T1000 (cell line): ENCODE measurements at regions not wholly inside any gene's neighbourhood (a gene's known extent, or its start where the extent isn't known, plus 50 kb on each side); places are given as distances from the start of the nearest gene placed in this dataset.

ENCODE experiments used
- DNase-seq: peaks from one replicate; lab custom pipeline; 2025; ENCODE audit warnings: mixed read lengths; lab: John Stamatoyannopoulos, UW

DNA sequence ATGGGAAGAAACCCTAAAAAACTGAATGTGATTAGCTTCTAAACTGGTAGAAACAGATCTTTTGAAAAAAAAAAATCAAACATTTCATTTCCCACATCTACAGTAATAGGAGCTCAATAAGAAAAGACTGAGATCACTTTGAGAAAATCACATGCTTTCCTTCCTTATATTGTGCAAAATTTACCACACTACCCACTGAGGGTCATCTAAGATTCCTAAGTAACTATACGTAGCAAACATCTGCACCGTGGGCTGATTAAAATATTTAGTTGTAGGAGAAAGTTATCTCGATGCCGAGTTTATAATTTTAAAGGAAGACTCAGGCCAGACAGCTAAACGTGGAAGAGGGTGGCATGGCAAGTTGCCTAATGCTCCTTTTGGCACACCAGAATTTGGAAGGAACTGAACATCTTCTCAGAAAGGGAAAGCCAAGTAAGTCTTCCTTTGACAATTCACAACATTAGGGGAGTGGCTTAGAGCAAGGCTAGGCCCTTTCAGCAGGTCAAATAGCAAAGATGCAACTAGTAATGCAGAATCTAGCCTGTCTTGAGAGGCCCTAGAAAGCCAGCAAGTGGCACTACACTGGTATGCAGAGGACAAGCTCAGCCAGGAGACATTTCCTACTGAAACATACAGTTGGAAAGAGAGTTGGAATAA, 128.0 kb downstream of the TMA16 start:
- DNase-seq: no peak

DNA sequence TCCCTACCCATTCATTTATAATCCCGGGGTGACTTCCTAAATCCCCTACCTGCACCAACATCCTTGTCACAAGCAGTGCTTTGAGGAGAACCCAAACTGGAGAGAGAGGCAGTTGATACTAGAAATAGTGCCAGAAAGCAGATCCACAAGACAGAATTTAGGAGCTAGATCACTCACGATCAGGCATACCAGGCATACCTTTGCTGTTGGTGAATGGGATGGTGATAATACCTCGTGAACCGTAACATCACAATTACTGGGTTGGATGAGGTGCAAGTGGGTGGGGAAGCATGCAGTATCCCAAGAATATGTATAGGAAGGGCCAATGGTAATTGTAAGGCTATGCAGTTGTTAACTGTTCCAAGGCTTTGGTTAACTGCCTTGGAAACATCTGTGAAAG, 129.3 kb downstream of the TMA16 start:
- DNase-seq: no peak

DNA sequence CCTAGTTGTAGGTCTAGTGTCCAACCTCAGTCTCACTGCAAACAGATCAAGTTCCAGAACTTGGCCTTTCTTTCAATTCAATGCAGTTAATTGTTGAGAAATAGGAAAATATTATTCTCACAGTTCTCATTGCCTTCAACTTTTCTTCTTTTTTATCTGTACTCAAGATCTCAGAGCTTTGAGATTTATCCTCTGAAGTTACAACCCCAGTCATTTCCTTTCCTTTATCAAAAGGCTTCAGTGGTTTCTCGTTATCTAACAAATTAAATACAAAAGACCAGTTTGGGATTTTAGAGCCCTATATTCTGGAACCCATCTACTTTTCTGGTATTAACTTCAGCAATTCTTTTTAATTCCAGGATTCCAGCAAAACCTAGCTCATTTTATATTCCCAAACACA, 130.2 kb downstream of the TMA16 start:
- DNase-seq: no peak

DNA sequence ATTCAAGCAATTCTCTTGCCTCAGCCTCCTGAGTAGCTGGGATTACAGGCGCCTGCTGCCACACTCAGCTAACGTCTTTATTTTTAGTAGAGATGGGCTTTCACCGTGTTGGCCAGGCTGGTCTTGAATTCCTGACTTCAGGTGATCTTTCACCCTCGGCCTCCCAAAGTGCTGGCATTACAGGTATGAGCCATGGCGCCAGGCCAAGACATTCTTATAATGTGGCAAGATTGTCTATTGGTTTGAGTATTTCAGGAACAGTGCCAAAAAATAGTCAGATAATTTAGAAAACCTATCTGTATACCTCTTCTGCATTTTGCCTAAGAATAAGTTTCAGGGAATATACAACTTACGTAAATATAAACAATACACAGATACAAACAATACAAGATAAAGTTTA, 136.8 kb downstream of the TMA16 start:
- DNase-seq: no peak

DNA sequence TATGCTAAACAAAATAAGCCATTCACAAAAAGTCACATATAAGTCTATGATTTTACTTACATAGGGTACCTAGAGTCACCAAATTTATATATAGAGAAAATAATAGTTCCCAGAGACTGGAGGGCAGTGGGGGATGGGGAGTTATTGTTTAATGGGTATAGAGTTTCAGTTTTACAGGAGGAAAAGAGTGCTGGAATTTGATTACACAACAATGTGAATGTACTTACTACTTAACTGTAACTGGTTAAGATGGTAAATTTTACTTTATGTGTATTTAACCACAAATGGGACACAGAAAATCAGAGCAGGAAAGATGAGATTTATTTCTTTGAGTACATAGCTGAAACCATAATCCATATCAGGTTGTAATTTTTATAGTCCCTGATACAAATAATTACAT, 144.4 kb downstream of the TMA16 start:
- DNase-seq: no peak

DNA sequence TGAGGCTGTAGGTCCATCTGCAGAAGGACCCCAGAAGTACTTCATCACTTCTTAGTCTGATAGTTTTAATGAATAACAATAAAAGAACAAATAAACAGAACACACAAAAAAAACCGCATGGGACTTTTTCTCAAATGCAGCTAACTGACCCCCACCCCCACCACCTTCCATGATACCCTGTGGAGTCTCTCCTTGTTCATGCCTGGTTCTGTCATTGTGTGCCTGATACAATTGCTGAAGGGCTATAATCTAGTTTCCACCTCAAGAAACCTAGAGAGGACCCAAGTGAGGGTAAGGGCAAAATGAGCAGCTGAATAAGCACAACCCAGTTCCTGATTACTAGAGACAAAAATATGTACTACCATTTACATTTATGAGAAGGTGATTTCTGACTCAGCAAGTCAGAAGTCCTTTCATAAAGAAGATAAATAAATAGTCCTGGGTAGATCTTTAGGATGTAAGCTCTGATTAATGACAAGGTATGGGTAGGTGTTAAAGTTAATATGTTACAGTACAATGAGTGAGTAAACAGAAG, 155.1 kb downstream of the TMA16 start:
- DNase-seq: no peak

DNA sequence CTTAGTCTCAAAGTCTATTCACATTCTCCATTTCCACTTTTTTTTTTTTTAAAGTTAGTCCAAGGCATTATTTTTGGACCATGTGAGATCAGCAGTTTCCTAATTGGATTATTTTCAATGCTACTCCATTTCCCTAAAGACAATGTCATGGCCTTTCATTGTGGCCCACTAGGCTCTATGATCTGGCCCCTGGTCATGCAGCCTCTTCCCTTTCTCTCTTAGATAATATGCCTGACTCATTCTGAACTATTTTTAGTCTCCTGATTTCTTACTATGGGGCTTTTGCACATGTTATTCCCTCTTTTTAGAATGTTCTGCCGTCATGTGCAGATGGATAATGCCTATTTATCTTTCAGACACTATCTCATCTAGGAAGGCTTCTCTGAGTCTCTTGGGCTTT, 157.3 kb downstream of the TMA16 start:
- DNase-seq: no peak

DNA sequence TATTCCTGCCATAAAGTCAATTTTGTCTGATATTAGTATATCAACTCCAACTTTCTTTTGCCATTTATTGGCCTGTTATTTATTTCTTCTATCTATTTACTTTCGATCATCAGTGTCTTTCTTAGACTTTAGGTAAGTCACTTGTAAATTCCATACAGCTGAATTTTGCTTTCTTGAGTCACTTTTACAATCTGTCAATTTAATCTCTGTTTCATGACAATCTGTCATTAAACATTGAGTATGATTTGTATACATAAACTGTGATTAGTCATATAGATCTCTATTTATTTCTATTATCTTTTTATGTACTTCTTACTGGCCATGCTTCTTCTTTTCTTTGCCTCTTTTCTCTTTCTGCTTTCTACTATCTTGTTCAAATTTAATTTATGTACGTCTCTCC, 160.1 kb downstream of the TMA16 start:
- no peak for DNase-seq

DNA sequence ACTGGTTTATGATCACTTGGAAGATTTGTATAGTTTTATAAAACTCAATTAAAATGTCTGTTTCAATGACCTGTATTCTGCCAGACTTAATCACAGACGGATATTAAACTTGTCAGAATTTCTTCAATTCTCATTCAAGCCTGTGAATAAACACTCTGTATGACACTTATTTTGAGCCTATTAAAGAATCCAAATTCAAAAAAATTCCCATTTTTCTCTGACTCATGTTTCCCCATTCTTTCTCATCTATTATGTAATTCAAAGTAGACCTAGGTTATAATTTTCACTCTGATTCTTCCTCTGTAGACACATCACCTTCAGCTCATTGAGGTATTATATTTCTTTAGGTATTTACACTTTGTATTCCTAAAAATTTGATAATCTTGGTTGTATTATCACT, 166.1 kb downstream of the TMA16 start:
- no peak for DNase-seq

DNA sequence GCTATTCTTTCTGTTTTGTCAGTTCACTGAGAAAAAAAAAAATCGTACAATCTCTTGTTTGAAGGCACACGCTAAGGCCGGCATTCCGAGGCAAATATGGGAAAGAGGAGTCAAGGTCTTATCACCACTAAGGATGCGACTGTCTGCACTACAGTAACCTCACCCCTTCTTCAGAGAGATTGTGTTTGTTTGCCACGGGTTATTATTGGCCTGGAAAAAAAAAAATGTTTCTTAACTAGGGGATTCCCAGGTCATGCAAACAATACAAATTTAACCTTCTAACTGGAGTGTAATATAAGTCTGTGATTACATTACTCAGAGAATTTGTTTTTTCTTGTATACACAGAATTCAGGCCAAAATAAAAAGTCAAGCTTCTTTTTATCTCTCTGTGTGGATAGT, 168.3 kb downstream of the TMA16 start:
- no peak for DNase-seq

DNA sequence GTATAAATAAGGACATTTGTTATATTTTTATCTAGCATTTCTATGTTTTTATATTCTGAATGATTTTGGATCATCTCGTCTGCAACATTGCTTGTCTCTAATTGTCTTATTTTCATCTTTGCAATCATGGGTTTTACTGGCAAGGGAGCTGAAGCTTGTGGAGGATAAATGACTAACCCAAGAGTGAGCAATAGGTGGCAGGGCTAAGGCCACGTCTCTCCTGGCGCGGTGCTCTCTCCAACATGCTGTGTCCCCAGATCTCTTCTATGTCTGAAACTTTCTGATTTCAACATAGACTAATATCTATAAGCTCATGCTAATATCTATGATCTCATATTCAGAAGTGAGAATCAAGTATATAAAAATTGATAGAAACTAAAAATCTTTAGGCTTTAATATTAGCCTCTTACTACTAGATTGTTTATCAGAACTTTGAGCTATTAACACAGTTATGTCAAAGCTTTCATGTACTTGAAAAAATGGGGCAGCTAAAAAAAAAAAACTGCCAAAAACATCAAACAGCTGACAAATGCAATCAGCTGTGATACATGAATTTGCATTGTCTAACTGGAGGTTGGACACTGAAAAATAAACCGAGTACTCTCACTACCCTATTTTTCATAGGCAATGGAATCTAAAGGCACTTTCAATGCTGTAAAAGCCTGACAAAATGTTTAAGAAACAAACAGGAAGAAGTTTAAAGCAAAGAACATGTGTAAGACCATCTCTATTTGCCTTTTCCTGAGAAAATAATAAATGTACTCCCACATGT, 169.2 kb downstream of the TMA16 start:
- DNase-seq: no peak

DNA sequence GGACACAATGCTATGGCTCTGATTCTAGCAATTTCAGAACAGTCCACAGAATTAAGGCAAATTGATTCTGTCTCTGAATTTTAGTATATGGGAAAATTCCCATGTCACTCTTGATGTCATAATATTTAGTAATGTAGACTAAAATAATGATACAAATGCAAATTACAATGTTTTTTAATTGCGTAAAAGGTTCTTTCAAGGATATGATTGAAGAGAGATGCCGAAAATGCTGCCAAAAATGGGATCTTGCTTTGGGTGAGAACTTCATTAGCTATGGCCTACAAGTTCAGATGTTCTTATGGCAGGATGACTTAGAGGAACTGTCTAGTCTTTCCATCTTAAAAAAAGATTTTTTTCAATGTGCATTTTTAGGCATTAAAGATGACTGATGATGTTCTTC, 170.6 kb downstream of the TMA16 start:
- no peak for DNase-seq

DNA sequence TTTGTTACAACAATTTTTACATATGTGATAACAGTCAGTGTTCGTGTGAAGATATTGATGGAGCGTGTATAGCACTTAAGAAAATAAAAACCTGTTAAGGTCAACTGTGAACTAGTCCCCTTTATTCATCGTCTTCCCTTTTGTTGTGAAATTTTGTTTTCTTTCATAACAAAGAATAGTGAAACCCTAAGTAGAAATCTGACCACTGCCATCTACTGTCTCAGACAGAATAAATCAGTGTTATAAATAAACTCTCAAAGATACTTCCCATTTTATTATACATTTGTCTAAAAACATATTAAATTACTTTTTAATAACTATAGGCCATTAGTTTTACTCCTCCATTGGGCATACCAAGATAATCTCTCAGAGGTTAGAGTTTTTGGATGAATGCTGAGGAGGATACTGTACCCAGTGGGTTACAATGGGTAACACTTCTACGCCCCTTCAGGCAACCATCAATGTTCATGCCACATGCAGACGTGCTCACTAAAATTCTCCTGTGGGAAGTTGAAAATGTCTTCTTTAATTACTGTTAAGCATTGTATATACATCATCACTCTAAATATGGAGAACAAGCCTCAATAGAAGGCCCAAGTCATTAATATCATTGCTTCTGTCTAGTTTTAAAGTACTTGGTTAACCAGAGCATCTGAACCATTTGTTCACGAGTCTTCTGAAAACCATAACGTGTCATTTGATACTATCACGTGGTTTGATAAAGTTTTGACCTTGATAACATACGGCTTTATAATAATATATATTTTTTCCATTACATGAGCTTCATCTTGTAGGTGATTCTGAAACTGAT, 171.2 kb downstream of the TMA16 start:
- DNase-seq: no peak

DNA sequence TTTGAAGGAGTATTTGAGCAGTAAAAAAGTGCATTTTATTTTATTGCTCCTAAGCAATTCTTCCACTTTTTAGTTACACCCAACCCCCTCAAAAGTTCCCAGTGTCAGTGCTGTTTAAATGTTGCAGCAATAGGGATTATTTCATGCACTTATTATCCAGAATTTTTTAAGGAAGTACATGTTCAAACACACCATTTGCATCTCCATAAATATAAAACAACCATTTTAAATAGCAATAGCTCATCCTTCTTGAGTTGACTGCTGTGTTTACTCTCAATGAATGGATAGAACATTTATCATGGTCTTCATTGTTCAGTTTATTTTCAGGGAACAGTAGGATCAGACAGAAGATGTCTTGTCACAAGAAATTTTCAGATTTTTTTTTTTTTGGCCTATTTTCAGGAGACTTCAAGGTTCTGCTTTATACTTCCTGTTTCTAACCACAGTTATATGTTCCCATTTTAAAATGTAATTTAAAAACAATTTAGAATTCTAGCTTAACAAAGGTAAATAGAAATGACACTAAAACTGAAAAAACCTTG, 171.9 kb downstream of the TMA16 start:
- DNase-seq: no peak

DNA sequence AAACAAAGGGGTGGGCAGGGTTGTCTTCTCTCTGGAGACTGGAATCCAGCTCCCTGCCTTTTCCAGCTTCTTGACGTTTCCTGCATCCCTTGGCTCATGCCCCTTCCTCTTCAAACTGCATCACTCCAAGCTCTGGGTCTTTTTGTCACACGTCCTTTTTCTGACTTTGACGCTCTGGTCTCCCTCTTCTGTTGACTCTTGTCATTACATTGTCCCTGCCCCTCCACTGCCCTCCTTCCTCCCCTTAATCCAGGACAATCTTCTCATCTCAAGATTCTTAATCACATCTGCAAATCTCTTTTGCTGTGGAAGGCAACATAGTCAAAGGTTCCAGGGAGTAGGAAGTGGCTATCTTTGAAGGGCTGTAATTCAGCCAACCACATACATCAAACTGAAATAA, 178.3 kb downstream of the TMA16 start:
- no peak for DNase-seq

DNA sequence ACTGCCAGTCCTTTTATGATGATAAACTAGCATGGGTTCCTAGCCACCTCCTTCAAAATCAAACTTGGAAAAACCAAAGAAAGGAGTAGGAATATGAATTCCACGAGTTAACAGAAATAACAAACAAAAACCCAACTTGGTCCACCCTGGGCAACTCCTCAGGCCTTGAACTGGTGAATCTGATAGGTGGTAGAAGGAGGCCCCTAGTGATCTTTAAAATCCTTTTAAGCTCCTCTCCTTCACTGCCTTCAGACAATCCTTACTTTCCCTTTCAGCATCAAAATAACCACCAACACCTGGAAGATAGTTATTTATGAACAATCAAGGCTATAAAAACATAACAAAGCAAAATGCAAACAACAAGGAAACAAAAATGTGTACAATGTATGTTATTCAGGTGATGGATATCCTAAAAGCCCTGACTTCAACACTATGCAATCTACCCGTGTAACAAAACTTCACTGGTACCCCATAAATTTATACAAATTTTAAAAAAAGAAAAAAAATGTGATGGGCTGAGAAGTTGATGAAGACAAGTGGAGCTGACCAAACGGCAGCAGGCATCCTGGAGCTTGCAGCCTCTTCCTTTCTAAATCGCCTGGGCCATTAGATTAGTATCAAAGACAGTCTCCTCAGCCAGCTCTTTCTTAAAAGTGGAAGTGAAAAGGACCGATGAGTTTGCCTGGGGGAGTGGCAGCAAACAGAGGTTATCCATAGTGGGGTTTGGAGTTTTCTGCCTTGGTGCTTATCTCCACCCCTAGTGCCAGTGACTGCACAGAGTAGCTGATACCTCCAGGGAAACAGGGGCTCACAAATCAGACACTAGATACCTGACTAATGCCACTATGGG, 179.6 kb downstream of the TMA16 start:
- no peak for DNase-seq

DNA sequence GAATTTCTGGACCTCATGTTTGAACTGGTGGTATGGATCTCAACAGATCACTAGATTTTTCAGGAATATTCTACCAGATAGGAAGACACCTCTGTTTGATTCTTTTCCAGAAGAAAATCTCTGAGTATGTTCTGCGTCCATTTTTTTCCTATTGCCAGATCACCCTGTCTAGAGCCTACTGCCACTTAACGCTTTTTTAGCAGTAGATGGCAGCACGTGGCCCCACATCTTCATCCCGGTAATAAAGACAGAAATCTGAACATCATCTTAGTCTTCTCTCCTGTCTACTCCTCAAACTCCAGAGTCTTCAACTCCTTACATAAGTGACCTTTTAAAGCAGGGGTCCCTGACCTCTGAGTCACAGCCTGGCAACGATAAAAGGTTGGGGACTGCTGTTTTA, 184.7 kb downstream of the TMA16 start:
- DNase-seq: no peak

DNA sequence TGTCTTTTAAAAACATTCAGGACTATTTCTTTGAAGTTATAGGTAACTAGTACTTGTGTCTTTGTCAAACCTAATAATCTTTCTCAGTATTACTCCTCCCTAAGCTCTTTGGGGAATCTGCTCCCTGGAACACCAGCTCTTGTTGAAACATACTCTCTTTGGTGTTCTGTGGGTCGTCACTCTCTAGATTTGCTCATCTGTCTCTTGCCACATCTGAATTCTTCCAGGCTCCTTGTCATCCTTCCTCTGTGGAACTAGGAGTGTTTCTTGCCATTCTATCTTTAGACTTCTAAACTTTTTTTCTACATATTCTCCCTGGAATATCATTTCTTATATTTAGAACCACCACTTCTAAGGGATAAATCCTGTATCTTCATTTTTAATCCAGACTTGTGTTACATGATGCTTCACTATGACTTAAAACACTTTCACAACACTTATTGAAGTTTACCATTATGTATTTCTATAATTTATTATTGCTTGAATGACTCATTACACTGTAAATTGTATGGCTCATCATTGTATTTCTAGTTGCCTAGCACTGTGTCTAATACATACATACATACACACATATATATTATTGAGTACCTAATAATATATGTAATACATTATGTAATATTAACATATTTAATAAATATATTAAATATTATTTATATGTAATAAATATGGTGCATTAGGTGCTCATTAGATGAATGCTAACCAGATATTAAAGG, 186.1 kb downstream of the TMA16 start:
- DNase-seq: no peak

DNA sequence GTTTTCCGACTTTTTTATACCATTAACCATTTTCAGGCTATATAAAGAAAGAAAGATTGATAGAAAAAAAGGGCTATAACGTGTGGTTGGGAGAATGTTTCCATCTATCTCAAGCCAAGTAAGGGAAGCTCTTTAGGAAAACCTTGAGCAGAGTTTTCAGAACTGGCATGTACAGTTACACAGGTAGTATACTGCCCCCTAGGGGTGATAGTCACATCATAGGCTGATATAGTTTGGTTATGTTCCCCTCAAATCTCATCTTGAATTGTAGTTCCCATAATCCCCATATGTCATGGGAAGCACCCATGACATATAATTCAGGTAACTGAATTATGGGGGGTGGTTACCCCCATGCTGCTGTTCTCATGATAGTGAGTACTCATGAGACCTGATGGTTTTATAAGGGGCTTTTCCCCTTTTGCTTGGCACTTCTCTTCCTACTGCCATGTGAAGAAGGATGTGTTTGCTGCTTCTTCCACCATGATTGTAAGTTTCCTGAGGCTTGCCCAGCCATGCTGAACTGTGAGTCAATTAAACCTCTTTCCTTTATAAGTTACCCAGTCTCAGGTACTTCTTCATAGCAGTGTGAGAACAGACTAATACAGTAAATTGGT, 186.8 kb downstream of the TMA16 start:
- no peak for DNase-seq

DNA sequence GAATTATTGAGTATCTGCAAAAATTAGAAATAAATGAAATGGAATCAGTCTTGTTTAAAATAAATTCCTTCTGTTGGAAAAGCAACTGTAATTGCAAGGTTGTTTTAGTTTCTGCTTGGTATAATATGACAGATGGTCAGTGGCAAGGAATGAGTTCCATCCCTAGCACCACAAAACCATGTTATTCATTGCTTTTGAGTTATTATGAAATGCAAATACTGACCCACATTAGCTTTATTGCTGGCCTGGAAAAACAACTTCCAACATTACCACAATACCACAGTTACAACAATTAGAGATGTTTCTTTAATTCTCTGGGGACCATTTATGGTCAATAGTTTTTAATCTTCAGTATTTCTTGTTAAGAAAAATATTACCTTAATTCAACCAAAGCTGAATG, 194.4 kb downstream of the TMA16 start:
- DNase-seq: no peak
